NOMO-1 treated with dmso at 0.1 percent for 144 hours (cell line): ENCODE measurements at regions not wholly inside any gene's neighbourhood (a gene's known extent, or its start where the extent isn't known, plus 50 kb on each side); places are given as distances from the start of the nearest gene placed in this dataset.
"Not testable (repeated sequence)": the region's sequence is repeated elsewhere in the genome, so short reads cannot be mapped to it uniquely, and the experiment has no call there.

ENCODE experiments used
- DNase-seq: peaks from one replicate; lab custom pipeline; 2025; ENCODE audit not compliant: unreplicated experiment; lab: John Stamatoyannopoulos, UW

DNA sequence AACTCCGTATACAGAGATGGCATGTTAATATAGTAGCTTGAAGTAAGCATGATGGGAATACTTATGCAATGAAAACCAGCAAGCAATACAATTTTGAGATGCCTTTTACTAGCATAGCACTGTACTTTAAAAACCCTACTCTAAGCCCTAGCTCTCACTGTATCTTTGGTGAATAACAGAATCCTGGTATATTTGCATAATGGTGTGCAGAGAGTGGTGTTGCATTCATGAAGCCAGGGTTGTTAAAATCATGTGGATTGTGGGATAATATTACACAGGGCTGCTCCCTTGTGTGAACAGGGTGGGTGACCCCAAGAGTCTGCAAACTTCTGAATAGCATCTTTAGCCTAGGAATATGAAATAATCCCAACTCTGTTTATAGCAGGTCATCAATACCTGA lies 105.2 kb upstream of the BMP2 start:
- no peak for DNase-seq

DNA sequence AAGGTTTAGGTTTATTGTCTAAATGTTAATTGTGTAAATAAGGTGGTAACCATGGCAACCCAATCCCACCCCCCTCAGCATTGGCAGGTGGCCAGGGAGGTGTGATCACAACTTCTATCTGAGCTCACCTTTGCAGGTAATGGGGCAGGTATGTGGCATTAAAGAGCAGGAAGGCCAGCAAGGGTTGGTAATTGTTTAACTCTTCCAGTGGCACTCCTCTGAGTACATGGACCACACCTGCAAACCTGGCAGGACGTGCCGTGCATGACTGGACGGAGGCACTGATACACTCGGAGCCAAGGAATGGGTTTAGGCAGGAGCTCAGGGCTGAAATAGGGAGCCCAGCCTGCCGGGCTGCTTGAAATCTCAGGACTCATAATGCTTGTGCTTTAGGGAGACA lies 107.0 kb upstream of the BMP2 start:
- no peak for DNase-seq

- DNase-seq, result not testable (repeated sequence)
Observed at GRCh38 chr20:6658909-6659308, 108.6 kb upstream of the BMP2 start.

DNA sequence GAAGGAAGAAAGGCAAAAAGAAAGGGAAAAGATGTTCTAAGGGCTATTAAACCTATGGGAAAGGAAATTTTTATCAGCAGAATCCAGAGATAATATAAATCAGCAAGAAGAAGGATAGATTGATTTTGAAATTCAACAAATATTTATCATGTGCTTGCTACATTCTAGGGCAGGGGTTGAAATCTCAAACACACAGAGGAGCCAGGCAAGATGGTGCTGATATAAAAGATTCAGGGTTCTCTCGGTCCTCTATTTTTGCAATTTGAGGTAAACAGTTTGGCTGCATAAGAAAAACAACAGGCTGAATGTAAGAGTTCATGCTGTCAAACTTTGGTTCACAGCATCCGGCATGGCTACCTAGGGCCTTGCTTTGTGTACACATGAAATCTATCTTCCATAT lies 109.6 kb upstream of the BMP2 start:
- DNase-seq, result no peak

GRCh38 chr20:6657111-6657510 lies 110.4 kb upstream of the BMP2 start:
- DNase-seq, result no peak

DNA sequence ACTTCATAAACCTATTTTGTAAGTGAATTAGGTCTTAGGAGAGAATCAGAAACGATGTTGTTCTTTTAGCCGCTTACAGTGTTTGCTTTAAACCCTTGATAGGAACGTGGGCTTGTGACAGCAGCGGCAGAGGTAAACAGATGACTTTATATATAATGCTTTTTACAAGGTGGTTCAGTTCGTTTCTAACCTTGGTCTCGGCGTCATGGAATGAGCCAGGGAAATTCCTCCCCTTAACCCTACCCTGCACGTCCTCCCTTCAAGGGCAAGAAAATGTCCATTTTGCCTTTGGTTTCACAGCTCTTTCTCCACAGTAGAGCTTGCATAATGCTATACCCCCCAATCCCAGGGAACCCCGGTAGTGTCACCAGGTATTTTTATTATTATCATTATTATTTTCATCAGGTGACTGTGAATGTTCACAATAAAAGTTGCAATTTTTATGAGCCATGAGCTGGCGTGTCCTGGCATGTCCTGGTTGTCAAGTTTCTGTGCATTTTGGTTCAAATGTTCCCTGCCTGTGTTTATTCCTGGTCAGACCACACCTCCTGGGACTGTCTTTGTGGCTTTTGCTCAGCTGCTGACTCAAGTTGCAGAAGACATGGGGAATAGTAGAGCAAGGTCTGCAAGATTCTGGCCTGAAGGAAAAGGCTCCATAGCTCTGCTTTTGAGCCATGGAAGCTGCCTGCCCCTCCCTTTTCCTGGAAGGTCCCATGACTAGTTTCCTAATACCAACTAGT lies 112.8 kb upstream of the BMP2 start:
- no peak for DNase-seq

DNA sequence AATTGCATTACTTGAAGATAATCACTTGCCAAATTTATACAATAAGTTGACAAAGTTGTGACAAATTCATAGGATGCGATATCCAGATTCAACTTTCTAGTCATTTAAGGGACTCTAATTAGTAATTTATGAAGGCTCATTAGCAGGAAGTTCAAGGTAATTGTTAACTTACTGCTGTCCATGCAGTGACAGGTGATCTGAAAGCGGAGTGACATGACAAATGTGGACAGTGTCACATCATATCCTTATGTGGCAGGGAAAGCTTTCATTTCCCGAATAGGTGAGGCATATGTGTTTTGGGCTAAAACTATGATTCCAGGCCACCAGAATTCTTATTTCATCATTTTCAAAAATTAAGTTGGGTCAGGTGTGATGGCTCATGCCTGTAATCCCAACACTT lies 115.9 kb upstream of the BMP2 start:
- DNase-seq, result no peak

DNA sequence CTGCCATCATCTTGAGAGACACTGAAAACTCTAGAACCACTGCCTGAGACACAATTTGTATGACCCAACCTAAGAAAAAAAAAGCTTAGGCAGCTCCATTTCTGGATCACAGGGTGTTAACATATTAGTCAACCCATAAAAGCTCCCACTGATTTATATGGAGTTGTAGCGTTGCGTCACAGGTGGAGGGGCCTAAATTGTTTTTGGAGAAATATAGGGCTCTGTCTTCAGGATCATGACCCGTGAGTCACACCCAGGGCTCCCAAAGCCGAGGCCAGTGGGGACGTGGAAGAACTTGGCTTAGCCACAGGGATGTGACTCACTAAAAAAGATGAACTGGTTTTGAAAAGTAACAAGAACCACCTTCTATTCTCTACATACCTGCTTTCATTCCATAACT lies 116.5 kb upstream of the BMP2 start:
- peak; percentile 3 for DNase-seq

DNA sequence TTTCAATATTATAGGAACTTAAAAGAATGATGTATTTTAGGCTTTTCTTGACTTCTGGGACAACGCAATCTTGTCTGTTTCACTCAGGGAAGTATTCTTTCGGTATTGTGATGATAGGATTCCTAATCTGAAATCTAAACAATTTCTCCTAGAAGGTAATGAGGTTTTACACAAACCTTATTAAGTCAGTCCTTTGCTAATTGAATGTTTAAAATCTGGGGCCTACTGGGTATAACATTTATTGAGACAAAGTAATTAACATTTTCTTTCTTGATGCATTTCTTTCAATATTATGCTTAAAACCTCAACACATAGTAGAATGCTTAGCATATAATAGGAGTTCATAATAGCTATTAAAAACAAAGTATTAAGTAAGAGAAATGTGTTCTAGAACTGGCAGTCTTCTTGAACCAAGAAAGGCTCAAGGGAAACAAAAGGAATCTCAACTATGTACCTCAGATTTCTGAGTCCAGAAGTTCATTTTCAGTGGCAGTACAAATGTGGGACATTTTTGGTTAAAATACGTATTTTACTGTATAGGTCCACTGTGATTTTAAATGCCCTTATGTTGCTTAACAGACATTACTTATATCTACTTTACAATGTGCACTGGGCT lies 121.4 kb upstream of the BMP2 start:
- DNase-seq, result no peak

GRCh38 chr20:6644813-6645628 lies 122.5 kb upstream of the BMP2 start:
- peak; percentile 48 for DNase-seq

GRCh38 chr20:6641012-6641411 lies 126.5 kb upstream of the BMP2 start:
- DNase-seq, result no peak

DNA sequence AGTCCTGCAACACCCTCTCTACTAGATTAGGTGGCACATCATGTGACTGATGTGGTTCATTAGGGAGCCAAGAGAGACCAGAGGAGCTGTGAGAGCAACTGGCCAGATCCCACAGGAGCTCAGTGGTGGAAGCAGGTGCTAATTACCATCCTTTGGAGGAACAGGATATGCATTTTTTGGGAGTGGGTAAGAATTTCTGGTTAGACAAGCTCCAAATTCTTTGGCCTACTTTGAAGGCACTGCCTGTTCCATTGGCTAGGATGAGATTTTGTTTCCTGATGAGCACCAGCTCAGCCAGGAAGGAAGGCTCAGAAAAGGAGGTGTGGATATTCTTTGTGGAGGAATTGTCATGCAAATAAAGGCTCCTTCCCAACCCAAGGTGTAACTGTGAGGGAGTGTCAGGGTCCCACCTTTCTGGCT lies 130.3 kb upstream of the BMP2 start:
- DNase-seq, result no peak

DNA sequence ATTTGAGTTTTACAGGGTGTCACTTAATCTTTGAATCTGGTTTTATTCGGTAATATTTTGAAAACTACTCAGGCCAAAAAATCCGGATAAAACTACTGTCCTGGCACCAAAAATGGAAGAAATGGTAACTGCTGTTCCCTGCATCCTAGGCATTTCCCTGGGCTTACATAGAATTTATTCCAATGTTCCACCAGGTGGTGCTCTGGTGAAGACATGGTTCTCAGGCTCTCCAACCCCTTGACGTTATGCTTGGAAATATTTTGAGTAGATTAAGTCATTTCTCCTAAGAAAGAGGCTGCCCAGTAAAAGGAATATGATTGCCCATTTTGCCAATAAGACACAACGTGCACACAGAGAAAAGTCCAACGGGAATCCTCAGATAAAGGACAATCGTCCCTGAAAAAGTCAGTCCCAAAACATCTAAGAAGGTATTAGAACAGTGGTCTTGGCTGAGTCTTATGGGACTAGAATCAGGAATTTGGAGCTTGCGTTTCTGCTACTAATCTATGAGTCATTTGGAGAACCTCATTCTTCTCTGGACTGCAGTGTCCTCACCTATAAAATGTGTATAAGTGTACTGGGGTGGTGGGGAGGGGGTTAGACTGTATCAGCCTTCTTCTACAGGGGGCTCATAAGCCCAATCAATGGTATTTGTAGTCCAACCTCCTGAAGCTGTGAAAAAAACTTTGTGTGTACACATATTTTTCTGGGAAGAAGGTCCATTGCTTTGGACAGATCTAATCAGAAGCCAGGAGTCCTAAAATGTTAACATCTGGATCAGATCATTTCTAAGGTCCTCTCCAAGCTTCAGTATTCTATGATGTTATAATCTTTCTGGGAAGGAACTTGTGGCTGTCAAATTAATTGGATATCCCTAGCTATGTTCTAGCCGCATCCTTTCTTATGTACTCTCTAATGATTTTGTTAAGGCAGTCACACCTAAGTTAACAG lies 131.0 kb upstream of the BMP2 start:
- peak; percentile 6 for DNase-seq

GRCh38 chr20:6635034-6635736 lies 132.3 kb upstream of the BMP2 start:
- DNase-seq, result no peak

GRCh38 chr20:6632187-6632586 lies 135.3 kb upstream of the BMP2 start:
- no peak for DNase-seq

DNA sequence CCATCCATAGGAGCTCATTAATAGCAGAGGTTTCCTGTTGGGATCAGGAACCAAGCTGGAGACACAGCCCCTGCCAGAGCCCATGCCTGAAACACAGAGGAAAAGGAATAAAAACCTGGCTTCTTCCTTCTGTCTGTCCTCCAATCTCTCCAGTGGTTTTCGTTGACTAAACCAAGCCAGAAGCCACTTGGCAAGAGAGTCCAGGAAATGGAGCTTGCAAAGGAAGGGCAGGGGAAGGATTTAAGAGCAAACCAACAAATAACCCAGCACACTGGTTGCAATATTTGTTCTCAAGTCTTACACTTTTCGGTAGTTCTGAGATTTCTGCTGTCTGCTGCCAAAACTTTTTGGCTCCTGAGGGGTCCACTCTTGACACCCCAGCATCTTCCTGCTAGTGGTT lies 137.0 kb upstream of the BMP2 start:
- DNase-seq, result no peak

GRCh38 chr20:6629564-6629963 lies 137.9 kb upstream of the BMP2 start:
- DNase-seq, result no peak

DNA sequence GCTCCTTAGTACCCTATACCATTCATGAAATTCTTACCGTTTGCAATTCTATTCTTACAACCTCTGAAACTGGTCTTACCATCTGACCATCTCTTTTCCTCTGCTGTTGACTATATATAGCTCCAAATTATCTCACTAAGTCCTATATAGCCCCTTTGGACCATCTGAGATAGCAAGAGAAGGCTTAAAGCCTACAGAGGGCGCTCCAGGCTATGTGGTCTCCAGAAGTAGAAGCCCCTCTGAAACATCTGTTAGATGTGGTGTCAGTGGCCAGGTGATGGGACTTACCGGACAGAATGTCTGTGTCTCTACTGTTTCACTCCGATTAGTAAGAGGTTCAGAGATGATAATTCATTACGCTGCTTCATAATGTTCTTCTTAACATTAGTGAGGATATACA lies 140.7 kb upstream of the BMP2 start:
- no peak for DNase-seq

- DNase-seq, result peak; percentile 55
Observed at GRCh38 chr20:6623989-6624388, 143.5 kb upstream of the BMP2 start.

DNA sequence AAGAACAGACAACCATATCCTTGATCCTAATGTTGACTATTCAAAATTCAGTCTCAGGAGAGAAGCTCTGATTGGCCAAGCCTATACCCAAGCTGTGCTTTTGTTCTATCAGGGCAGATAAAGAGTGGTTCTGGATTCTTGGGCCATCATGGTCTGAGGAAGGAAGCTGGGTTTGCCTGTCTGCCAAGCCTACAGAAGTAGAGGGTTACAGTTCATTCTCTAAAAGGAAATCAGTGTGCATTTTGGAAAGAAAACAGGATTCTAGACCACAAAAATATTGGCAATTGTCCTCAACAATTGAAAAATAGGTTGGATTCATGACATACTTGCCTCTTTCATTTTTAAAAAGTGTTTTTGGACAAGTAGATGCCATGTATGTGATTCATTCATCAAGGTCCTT lies 145.4 kb upstream of the BMP2 start:
- no peak for DNase-seq
